BJ (cell line): ENCODE measurements at regions not wholly inside any gene's neighbourhood (a gene's known extent, or its start where the extent isn't known, plus 50 kb on each side); places are given as distances from the start of the nearest gene placed in this dataset.

Experiments used
- CTCF ChIA-PET: fragments of 350-600 bp; formaldehyde crosslinking; extraction: SDS; loops from one replicate; lab custom pipeline; 2021; ENCODE audit warnings: antibody characterized with exemption, inconsistent platforms; lab: Yijun Ruan, JAX
- POLR2A ChIA-PET: fragments of 300-600 bp; sonication (Branson Sonifier 250); formaldehyde crosslinking; extraction: SDS; loops from one replicate; lab custom pipeline; 2021; ENCODE audit warnings: antibody characterized with exemption; lab: Charles Lee
- DNase-seq: peaks from one replicate; pipeline ENCODE4 v3.0.0-alpha.2; 2011; ENCODE audit warnings: low read depth
- H3K27me3 ChIP-seq: 2 replicates; pipeline ENCODE4 v1.6.0; 2011; ENCODE audit warnings: low read length; ENCODE audit not compliant: control insufficient read depth, insufficient read depth
- H3K36me3 ChIP-seq: 2 replicates; pipeline ENCODE4 v1.5.1; 2011; ENCODE audit warnings: low read length; ENCODE audit not compliant: control insufficient read depth, insufficient read depth
- H3K4me3 ChIP-seq: 2 replicates; pipeline ENCODE4 v1.5.1; 2011; ENCODE audit warnings: low read depth, mild to moderate bottlenecking, control low read depth, low read length
- TF ChIP-seq, protein P1 (sequence below): IDR thresholded peaks from 2 replicates; pipeline ENCODE4 v1.5.1; 2011; ENCODE audit warnings: low read depth, mild to moderate bottlenecking, control low read depth, inconsistent platforms, low read length, moderate library complexity; ENCODE audit not compliant: insufficient read depth

DNA sequence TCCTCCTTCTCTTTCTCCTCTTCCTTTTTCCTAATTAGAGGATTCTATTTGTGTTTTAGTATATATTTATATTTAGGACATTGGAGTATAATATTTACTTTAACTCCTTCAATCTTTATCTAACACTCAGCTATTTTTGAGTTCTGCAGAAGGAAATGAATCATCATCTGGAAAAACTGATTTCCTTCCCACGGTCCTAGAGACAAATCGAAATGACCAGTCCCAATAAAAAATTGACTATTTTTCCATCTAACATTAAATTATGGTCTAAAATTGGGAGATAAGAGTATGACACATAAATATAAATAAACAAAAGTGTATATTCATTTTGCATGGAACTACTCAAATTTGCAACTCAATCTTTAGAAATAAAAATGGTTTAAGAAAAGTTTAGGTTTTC, 167.4 kb downstream of the TMTC3 start:
- H3K27me3 ChIP-seq, result no peaks in the 10 kb centered on the region
- no peak for DNase-seq
- no peaks in the 10 kb centered on the region; the same call in 1 of the 2 replicates for H3K36me3 ChIP-seq
- no peak overlapping the region for H3K4me3 ChIP-seq
- TF ChIP-seq, protein P1, sequence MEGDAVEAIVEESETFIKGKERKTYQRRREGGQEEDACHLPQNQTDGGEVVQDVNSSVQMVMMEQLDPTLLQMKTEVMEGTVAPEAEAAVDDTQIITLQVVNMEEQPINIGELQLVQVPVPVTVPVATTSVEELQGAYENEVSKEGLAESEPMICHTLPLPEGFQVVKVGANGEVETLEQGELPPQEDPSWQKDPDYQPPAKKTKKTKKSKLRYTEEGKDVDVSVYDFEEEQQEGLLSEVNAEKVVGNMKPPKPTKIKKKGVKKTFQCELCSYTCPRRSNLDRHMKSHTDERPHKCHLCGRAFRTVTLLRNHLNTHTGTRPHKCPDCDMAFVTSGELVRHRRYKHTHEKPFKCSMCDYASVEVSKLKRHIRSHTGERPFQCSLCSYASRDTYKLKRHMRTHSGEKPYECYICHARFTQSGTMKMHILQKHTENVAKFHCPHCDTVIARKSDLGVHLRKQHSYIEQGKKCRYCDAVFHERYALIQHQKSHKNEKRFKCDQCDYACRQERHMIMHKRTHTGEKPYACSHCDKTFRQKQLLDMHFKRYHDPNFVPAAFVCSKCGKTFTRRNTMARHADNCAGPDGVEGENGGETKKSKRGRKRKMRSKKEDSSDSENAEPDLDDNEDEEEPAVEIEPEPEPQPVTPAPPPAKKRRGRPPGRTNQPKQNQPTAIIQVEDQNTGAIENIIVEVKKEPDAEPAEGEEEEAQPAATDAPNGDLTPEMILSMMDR, result no peak
- POLR2A ChIA-PET, result no interaction called here
- CTCF ChIA-PET, result interaction anchor here (1.8 kb wide), 1 partner anchor 16 kb away, joined by 7 read pairs; no protein-coding TSS in a partner anchor

DNA sequence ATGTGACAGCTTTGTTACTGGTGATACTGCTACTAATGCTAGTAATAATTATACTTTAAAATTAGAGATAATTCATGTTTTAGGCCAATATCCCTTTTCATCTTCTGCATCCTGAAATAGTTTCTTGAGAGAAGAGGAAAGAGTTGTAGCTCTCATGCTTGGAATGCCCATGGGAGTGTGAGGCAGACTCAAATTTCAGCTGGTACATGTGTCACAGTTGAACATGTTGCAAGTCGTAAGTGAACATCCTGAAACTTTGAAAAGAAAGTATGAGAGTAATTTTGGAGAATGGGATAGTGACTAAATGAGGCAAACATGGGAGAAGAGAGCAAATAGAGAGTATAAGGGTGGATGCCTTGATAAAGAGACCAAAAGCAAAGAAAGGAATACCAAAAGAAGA, 168.0 kb downstream of the TMTC3 start:
- ChIA-PET CTCF (interaction anchor here (1.8 kb wide), 1 partner anchor 15 kb away, joined by 7 read pairs; no protein-coding TSS in a partner anchor), POLR2A (no interaction called here)
- Histone ChIP-seq H3K4me3 (no peak overlapping the region), H3K36me3 (no peaks in the 10 kb centered on the region; the same call in 1 of the 2 replicates), H3K27me3 (no peaks in the 10 kb centered on the region)
- TF ChIP-seq, protein P1, result no peak
- DNase-seq, result peak; percentile 62

DNA sequence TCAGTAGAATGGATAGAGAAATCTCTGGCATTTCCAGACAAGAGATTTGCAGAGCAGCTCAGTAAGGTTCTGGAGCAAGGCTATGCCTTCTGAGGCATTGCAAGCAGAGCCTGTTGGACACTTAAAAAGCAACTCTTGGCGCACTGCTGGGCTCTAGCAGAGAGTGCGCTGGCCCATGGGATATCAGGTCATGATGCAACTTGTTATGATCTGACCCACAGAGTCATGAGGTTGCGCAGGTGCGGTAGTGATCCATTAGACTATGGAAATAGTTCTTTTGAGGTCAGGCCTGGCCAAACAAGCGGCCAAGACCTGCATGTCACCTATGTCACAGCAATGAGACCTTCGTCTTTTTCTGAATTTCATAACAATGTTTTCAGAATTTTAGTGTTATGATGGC, 168.6 kb downstream of the TMTC3 start:
- Histone ChIP-seq H3K36me3 (no peaks in the 10 kb centered on the region; the same call in 1 of the 2 replicates), H3K4me3 (no peak overlapping the region), H3K27me3 (no peaks in the 10 kb centered on the region)
- DNase-seq, result no peak
- ChIA-PET CTCF (no interaction called here), POLR2A (no interaction called here)
- TF ChIP-seq, protein P1, result no peak

DNA sequence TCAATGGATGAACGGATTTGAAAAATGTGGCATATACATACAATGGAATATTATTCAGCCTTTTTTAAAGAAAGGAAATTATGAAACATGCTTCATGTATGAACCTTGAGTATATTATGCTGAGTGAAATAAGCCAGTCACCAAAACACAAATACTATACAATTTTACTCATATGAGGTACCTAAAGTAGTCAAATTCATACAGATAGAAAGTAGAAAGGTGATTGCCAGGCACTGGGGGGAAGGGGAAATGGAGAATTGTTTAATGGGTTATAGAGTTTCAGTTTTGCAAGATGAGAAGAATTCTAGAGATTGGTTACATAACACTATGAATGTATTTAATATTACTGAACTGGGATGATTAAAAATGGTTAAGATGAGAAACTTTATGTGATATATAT, 171.4 kb downstream of the TMTC3 start:
- H3K36me3 ChIP-seq, result no peaks in the 10 kb centered on the region
- no peaks in the 10 kb centered on the region for H3K27me3 ChIP-seq
- no peak overlapping the region for H3K4me3 ChIP-seq
- POLR2A ChIA-PET, result no interaction called here
- TF ChIP-seq, protein P1, result no peak
- no peak for DNase-seq
- CTCF ChIA-PET, result no interaction called here

DNA sequence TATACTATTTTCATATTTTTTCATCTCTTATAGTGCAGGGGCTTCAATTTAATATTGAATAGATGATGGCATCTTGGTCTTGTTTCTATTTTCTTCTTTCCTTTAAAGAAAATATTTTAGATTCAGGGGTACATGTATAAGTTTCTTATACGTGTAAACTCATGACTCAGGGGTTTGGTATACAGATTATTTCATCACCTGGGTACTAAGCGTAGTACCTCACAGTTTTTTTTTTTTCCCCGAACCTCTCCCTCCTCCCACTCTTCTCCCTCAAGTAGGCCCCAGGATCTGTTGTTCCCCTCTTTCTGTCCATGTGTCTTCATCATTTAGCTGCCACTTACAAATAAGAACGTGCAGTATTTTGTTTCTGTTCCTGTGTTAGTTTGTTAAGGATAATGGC, 172.6 kb downstream of the TMTC3 start:
- Histone ChIP-seq H3K27me3 (no peaks in the 10 kb centered on the region), H3K36me3 (no peaks in the 10 kb centered on the region), H3K4me3 (no peak overlapping the region)
- ChIA-PET POLR2A (no interaction called here), CTCF (no interaction called here)
- no peak for DNase-seq
- TF ChIP-seq, protein P1, result no peak
